SK-N-SH (cell line): ENCODE measurements at regions not wholly inside any gene's neighbourhood (a gene's known extent, or its start where the extent isn't known, plus 50 kb on each side); places are given as distances from the start of the nearest gene placed in this dataset.

ENCODE experiments used
- CTCF ChIA-PET: fragments of 300-600, 350-600 bp; formaldehyde crosslinking; extraction: SDS; loops from one replicate; lab custom pipeline; 2021; lab: Yijun Ruan, JAX
- POLR2A ChIA-PET: fragments of 350-600 bp; sonication (Branson Sonifier 250); formaldehyde crosslinking; extraction: SDS; loops from one replicate; lab custom pipeline; 2020; ENCODE audit warnings: antibody characterized with exemption, inconsistent platforms; lab: Yijun Ruan, JAX
- DNase-seq: peaks from one replicate; pipeline ENCODE4 v3.0.0; 2012
- H2AFZ ChIP-seq: fragments of 200-600 bp; sonication (generic); 2 replicates; pipeline ENCODE4 v1.8.1; 2016; ENCODE audit warnings: antibody characterized with exemption, mild to moderate bottlenecking, low read depth
- H3F3A ChIP-seq: fragments of 200-600 bp; sonication (generic); replicated peaks from 2 replicates; pipeline ENCODE3; 2016; ENCODE audit warnings: antibody characterized with exemption, mild to moderate bottlenecking; ENCODE audit not compliant: insufficient read depth
- H3K27ac ChIP-seq, 2 experiments: fragments of 200-500 bp in 1 of 2; fragments of 200-600 bp in 1 of 2; sonication (Bioruptor generic) in 1 of 2; sonication (generic), shearing (Covaris generic) in 1 of 2; 2 replicates each; pipeline versions ENCODE4 v1.5.1 to v1.6.1; 2014 to 2016; ENCODE audit warnings: low read depth in 2 of 2, inconsistent platforms in 1 of 2, low read length in 1 of 2, mild to moderate bottlenecking in 1 of 2, mixed read lengths in 1 of 2
- H3K27me3 ChIP-seq: fragments of 200-600 bp; sonication (generic), shearing (Covaris generic); 2 replicates; pipeline ENCODE4 v1.6.1; 2016; ENCODE audit warnings: mixed run types; ENCODE audit not compliant: insufficient read depth
- H3K36me3 ChIP-seq, 2 experiments: fragments of 200-500 bp in 1 of 2; fragments of 200-600 bp in 1 of 2; sonication (Bioruptor generic) in 1 of 2; sonication (generic) in 1 of 2; replicated peaks in 1 of 2; 2 replicates each; pipeline versions ENCODE3 to v1.5.1; 2014 to 2016; ENCODE audit warnings: low read length in 1 of 2, mild to moderate bottlenecking in 1 of 2; ENCODE audit not compliant: insufficient read depth in 2 of 2, control insufficient read depth in 1 of 2
- H3K4me1 ChIP-seq, 2 experiments: fragments of 200-500 bp in 1 of 2; fragments of 200-600 bp in 1 of 2; sonication (Bioruptor generic) in 1 of 2; sonication (generic), shearing (Covaris generic) in 1 of 2; 2 replicates each; pipeline versions ENCODE4 v1.5.1 to v1.6.1; 2014 to 2016; ENCODE audit warnings: low read depth in 1 of 2, low read length in 1 of 2, mixed run types in 1 of 2; ENCODE audit not compliant: insufficient read depth in 2 of 2, control insufficient read depth in 1 of 2
- H3K4me2 ChIP-seq: fragments of 200-600 bp; sonication (generic), shearing (Covaris generic); 2 replicates; pipeline ENCODE4 v1.6.1; 2017; ENCODE audit warnings: mixed run types
- H3K4me3 ChIP-seq, 2 experiments: fragments of 200-500 bp in 1 of 2; fragments of 200-600 bp in 1 of 2; sonication (Bioruptor generic) in 1 of 2; sonication (generic), shearing (Covaris generic) in 1 of 2; 2 replicates each; pipeline versions ENCODE4 v1.5.1 to v1.8.1; 2014 to 2016; ENCODE audit warnings: low read depth in 2 of 2, inconsistent platforms in 1 of 2, low read length in 1 of 2, mild to moderate bottlenecking in 1 of 2, mixed read lengths in 1 of 2, moderate library complexity in 1 of 2
- H3K79me2 ChIP-seq: fragments of 200-600 bp; sonication (generic); 2 replicates; pipeline ENCODE4 v1.8.1; 2017; ENCODE audit warnings: mild to moderate bottlenecking; ENCODE audit not compliant: insufficient read depth
- H3K9ac ChIP-seq: fragments of 200-600 bp; sonication (generic); 2 replicates; pipeline ENCODE4 v1.6.1; 2017; ENCODE audit warnings: mixed run types
- H3K9me2 ChIP-seq: fragments of 200-600 bp; sonication (generic); 2 replicates; pipeline ENCODE4 v1.6.1; 2017; ENCODE audit warnings: mixed run types
- H3K9me3 ChIP-seq: fragments of 200-600 bp; sonication (generic); 2 replicates; pipeline ENCODE4 v1.6.1; 2017; ENCODE audit warnings: mixed run types, mild to moderate bottlenecking, moderate library complexity
- H4K20me1 ChIP-seq: fragments of 200-600 bp; sonication (generic); 2 replicates; pipeline ENCODE4 v1.6.1; 2017; ENCODE audit warnings: mild to moderate bottlenecking, mixed run types; ENCODE audit not compliant: insufficient read depth
- CTCF ChIP-seq: fragments of 200-600 bp; sonication (generic); IDR thresholded peaks from 2 replicates; pipeline ENCODE4 v1.6.1; 2017; ENCODE audit warnings: antibody characterized with exemption, mild to moderate bottlenecking, moderate library complexity
- FOXM1 ChIP-seq: IDR thresholded peaks from 2 replicates; pipeline ENCODE4 v1.4.0; 2012; ENCODE audit warnings: low read depth, mild to moderate bottlenecking
- GATA2 ChIP-seq: sonication (generic); formaldehyde crosslinking; IDR thresholded peaks from 2 replicates; pipeline ENCODE4 v1.5.0; 2020; ENCODE audit warnings: mild to moderate bottlenecking, missing genetic modification reagents
- JUND ChIP-seq: IDR thresholded peaks from 2 replicates; pipeline ENCODE4 v1.4.0; 2012
- NFIC ChIP-seq: IDR thresholded peaks from 2 replicates; pipeline ENCODE4 v1.4.0; 2012; ENCODE audit warnings: borderline replicate concordance
- NRF1 ChIP-seq: IDR thresholded peaks from 2 replicates; pipeline ENCODE4 v1.6.1; 2012; ENCODE audit warnings: low read depth, mild to moderate bottlenecking, low read length
- POLR2AphosphoS5 ChIP-seq: IDR thresholded peaks from 2 replicates; pipeline ENCODE4 v1.6.1; 2012; ENCODE audit warnings: low read depth, low read length
- TAF1 ChIP-seq: IDR thresholded peaks from 2 replicates; pipeline ENCODE4 v1.6.1; 2012; ENCODE audit warnings: low read depth, mild to moderate bottlenecking, low read length, moderate library complexity, borderline replicate concordance
- WGBS: methylation state at CpG from one replicate; pipeline ENCODE4 v1.1.6; 2017; ENCODE audit warnings: low lambda C conversion rate; 5-methylcytosine and 5-hydroxymethylcytosine counted together
- TF ChIP-seq, protein P1 (sequence below): fragments of 150-350 bp; IDR thresholded peaks from 2 replicates; pipeline ENCODE4 v1.6.1; 2016; ENCODE audit warnings: mild to moderate bottlenecking, low read depth, low read length
- TF ChIP-seq, protein P2 (sequence below): IDR thresholded peaks from 2 replicates; pipeline ENCODE4 v1.4.0; 2012; ENCODE audit warnings: low read depth, borderline replicate concordance
- TF ChIP-seq, protein P3 (sequence below): fragments of 150-350 bp; IDR thresholded peaks from 2 replicates; pipeline ENCODE4 v1.6.1; 2017; ENCODE audit warnings: antibody characterized with exemption, low read length, low read depth, borderline replicate concordance

DNA sequence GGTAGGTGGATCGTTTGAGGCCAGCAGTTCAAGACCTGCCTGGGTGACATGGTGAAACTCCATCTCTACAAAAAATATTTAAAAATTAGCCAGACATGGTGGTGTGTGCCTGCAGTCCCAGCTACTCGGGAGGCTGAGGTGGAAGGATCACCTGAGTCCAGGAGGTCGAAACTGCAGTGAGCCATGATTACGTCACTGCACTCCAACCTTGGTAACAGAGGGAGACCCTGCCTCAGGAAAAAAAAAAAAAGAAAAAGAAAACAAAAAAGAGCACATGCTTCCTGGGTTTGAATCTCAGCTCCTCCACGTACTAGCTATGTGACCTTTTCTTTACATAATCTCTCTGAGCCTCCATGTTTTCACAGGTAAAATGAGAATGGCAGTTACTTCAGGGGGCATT is 86.3 kb upstream of the CALM2 start:
- 93% methylated on average over 5 of the region's 5 CpGs for WGBS
- no peak overlapping the region for H2AFZ ChIP-seq
- no peaks in the 10 kb centered on the region for H3F3A ChIP-seq
- POLR2A ChIA-PET = no interaction called here
- H3K4me3 ChIP-seq = no peak overlapping the region
- no peaks in the 10 kb centered on the region for H4K20me1 ChIP-seq
- H3K9me2 ChIP-seq = no peaks in the 10 kb centered on the region
- no peak overlapping the region for H3K9ac ChIP-seq
- CTCF ChIA-PET = interaction anchor here (1.1 to 3.3 kb wide), 3 partner anchors 10 to 61 kb away, joined by 4 to 27 read pairs (median 4); no protein-coding TSS in a partner anchor
- no peaks in the 10 kb centered on the region for H3K36me3 ChIP-seq
- peaks cover 5 to 19% of the 10 kb centered on the region in 2 experiments; a peak in 2 of 4 replicates for H3K4me1 ChIP-seq
- no peak overlapping the region for H3K4me2 ChIP-seq
- H3K27me3 ChIP-seq = no peaks in the 10 kb centered on the region
- no peak overlapping the region for H3K27ac ChIP-seq
- TF ChIP-seq NFIC = no peak
- TF ChIP-seq NRF1 = no peak
- TF ChIP-seq, protein P1, sequence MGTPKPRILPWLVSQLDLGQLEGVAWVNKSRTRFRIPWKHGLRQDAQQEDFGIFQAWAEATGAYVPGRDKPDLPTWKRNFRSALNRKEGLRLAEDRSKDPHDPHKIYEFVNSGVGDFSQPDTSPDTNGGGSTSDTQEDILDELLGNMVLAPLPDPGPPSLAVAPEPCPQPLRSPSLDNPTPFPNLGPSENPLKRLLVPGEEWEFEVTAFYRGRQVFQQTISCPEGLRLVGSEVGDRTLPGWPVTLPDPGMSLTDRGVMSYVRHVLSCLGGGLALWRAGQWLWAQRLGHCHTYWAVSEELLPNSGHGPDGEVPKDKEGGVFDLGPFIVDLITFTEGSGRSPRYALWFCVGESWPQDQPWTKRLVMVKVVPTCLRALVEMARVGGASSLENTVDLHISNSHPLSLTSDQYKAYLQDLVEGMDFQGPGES = no peak
- H3K9me3 ChIP-seq = no peaks in the 10 kb centered on the region
- DNase-seq = no peak
- H3K79me2 ChIP-seq = no peaks in the 10 kb centered on the region

GRCh38 chr2:47260971-47261370 is 84.7 kb upstream of the CALM2 start:
- no peaks in the 10 kb centered on the region for H3K9me3 ChIP-seq
- no peaks in the 10 kb centered on the region for H3K36me3 ChIP-seq
- H2AFZ ChIP-seq = no peak overlapping the region
- no peaks in the 10 kb centered on the region for H3F3A ChIP-seq
- H3K9me2 ChIP-seq = no peaks in the 10 kb centered on the region
- peaks cover 5 to 18% of the 10 kb centered on the region in 2 experiments; a peak in 2 of 4 replicates for H3K4me1 ChIP-seq
- no peak for DNase-seq
- H3K79me2 ChIP-seq = no peaks in the 10 kb centered on the region
- TF ChIP-seq FOXM1 = no peak
- no peak for TF ChIP-seq CTCF
- no peak for TF ChIP-seq TAF1
- no peak for TF ChIP-seq POLR2AphosphoS5
- no peak for TF ChIP-seq GATA2 (CRISPR knock-in tag)
- TF ChIP-seq, protein P2, sequence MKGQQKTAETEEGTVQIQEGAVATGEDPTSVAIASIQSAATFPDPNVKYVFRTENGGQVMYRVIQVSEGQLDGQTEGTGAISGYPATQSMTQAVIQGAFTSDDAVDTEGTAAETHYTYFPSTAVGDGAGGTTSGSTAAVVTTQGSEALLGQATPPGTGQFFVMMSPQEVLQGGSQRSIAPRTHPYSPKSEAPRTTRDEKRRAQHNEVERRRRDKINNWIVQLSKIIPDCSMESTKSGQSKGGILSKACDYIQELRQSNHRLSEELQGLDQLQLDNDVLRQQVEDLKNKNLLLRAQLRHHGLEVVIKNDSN = no peak
- no peak for TF ChIP-seq NRF1
- TF ChIP-seq JUND = no peak
- TF ChIP-seq, protein P3, sequence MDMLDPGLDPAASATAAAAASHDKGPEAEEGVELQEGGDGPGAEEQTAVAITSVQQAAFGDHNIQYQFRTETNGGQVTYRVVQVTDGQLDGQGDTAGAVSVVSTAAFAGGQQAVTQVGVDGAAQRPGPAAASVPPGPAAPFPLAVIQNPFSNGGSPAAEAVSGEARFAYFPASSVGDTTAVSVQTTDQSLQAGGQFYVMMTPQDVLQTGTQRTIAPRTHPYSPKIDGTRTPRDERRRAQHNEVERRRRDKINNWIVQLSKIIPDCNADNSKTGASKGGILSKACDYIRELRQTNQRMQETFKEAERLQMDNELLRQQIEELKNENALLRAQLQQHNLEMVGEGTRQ = no peak
- no peak overlapping the region for H3K4me2 ChIP-seq
- no peak overlapping the region for H3K9ac ChIP-seq
- CTCF ChIA-PET = interaction anchor here (0.7 to 1.0 kb wide), 4 partner anchors 12 to 173 kb away, joined by 3 read pairs; no protein-coding TSS in a partner anchor
- H3K27ac ChIP-seq = no peak overlapping the region
- POLR2A ChIA-PET = interaction anchor here (0.8 kb wide), 1 partner anchor 16 kb away, joined by 3 read pairs; no protein-coding TSS in a partner anchor
- H4K20me1 ChIP-seq = no peaks in the 10 kb centered on the region
- 68% methylated on average over 3 of the region's 3 CpGs for WGBS
- H3K4me3 ChIP-seq = no peak overlapping the region
- no peaks in the 10 kb centered on the region for H3K27me3 ChIP-seq
